Lower leg skin (tissue), 3 donors: ENCODE measurements at regions not wholly inside any gene's neighbourhood (a gene's known extent, or its start where the extent isn't known, plus 50 kb on each side); places are given as distances from the start of the nearest gene placed in this dataset.

Experiments used
- CTCF ChIP-seq, 3 donors: fragments of 450-650 bp; IDR thresholded peaks; one replicate each; pipeline ENCODE4 v1.5.1; 2016; ENCODE audit warnings: antibody characterized with exemption in 3 of 3, mild to moderate bottlenecking in 3 of 3, moderate library complexity in 2 of 3
- POLR2A ChIP-seq, 2 donors: fragments of 450-650 bp; IDR thresholded peaks; one replicate each; pipeline ENCODE4 v1.6.1; 2016 to 2017; ENCODE audit warnings: antibody characterized with exemption in 2 of 2, mild to moderate bottlenecking in 1 of 2, moderate library complexity in 1 of 2

GRCh38 chr3:150230037-150230436 is 178.1 kb upstream of the TSC22D2 start:
- TF ChIP-seq CTCF (IDR thresholded peaks at IDR 0.05) (no peak), POLR2A (IDR thresholded peaks at IDR 0.05) (no peak)
